Jurkat, Clone E6-1 (cell line): ENCODE measurements at regions not wholly inside any gene's neighbourhood (a gene's known extent, or its start where the extent isn't known, plus 50 kb on each side); places are given as distances from the start of the nearest gene placed in this dataset.

Experiments
- DNase-seq: peaks from one replicate; pipeline ENCODE4 v3.0.0-alpha.2; 2011; ENCODE audit warnings: low read depth, low spot score
- H3K4me3 ChIP-seq: 2 replicates; pipeline ENCODE4 v1.5.1; 2011; ENCODE audit warnings: mild to moderate bottlenecking, low read length, control low read depth, moderate library complexity

DNA sequence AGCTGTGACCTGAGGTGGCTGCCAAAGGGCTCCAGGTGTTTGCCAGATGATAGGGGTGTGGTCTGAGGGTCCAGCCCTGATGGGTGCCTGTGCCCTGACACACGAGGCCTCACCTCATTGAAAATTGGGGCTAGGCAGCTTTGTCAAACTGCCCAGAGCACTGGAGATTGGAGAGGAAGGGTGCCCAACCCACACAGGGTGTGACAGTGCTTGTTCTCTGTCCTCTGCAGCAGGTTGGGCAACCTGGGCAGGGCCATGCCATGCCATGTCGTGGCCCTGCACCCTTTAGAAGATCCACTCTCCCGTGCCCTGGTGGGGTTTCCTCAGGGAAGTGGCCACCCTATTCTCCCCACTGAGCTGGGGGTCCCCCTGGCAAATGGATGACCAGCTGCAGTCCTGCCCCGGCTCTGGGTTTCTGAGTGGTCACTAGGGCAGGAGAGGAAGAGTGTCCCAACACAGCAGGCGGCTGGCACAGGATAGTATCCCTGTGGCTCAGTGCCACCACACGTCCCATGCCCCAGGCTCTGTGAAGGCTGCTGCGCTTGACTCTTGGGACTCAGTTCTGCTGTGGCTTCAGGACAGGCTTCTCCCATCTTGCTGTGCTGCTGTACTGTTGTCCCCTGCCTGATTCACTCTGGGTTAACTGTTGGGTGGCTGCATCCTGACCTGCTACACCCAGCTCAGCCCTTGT is 100.8 kb upstream of the PITX1 start:
- H3K4me3 ChIP-seq: no peak overlapping the region
- DNase-seq: no peak

- no peak for DNase-seq
- H3K4me3 ChIP-seq: no peak overlapping the region
These were observed 99.9 kb upstream of the PITX1 start for GRCh38 chr5:135133698-135134515.

DNA sequence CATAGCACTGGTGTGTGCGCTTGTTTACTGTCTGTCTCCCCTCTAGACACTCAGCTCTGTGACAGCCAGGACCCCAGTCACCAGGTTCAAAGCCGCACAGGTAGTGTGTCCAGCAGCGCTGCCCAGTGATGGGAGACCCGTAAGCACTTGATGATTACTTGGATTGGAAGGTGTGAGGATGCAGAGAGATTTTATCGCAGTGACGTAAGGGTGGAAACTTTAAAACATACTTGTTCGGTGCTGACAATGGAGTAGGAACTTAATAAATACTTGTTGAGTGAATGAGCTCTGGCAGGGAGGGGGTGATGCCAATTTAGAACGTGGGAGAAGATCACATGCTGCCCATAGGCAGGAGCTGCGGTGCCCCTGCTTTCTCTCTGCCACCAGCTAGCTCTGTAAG is 99.2 kb upstream of the PITX1 start:
- no peak for DNase-seq
- no peak overlapping the region for H3K4me3 ChIP-seq

DNA sequence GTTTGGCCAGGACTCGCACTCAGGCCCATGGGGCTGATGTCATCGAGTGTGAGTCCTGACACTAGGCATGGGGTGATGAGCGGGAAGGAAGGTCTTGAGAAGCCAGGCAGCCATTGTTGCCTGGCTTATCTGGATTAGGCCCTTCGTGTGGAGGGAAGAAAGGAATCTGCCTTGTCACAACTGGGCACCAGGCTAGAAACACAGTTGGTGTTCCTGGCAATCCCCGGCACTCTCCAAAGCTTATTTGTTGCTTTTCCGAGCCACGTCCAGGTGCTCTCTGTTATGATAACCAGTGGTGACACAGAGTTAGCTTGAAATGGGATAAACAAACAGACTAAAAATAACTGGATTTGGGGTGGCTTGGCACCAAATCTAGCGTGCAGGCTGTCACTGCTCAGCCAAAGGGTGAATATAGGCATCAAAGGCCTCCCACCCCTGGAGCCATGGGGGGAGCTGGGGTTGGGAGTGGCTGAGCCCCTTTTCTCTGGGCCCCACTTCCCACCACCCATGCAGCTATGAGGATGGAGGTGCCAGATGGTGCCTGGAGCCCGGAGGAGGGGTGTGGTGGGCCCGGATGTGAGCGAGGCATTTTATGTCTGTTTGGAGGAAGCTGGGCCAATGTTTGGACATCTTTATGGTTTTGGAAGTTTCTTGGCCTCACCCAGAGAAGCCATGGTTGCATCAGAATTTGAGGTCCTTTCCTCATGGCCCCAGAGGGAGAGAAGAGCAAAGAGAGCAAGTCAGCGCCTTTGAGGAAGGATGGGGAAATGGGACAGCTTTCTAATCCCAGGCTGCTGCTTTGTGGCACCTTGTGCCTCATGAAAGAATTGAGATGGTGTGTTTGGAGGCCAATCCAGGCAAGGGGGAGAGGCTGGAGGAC is 98.0 kb upstream of the PITX1 start:
- no peak overlapping the region for H3K4me3 ChIP-seq
- DNase-seq: no peak

- no peak for DNase-seq
- no peak overlapping the region for H3K4me3 ChIP-seq
These were observed 96.5 kb upstream of the PITX1 start for GRCh38 chr5:135130261-135131215.

DNA sequence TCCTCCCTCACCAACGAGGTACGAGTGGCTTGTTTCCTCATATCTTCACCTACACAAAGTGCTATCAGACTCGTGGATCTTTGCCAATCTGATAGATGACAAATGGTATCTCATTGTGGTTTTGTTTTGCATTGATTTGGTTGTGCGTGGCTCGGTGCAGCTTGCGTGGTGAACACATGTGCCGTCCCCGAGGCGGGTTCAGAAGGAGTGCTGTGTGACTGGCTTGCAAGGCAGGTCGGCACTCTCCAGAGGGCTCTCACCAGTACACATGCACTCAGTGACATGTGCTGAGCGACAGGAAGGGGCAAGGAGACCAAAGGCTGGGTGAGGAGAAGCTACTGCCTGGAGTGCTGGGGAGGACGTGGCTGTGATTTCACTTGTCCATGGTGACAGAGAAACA is 95.3 kb upstream of the PITX1 start:
- H3K4me3 ChIP-seq: no peak overlapping the region
- DNase-seq: peak; percentile 34

GRCh38 chr5:135128361-135128760 is 94.3 kb upstream of the PITX1 start:
- no peak for DNase-seq
- no peak overlapping the region for H3K4me3 ChIP-seq

DNA sequence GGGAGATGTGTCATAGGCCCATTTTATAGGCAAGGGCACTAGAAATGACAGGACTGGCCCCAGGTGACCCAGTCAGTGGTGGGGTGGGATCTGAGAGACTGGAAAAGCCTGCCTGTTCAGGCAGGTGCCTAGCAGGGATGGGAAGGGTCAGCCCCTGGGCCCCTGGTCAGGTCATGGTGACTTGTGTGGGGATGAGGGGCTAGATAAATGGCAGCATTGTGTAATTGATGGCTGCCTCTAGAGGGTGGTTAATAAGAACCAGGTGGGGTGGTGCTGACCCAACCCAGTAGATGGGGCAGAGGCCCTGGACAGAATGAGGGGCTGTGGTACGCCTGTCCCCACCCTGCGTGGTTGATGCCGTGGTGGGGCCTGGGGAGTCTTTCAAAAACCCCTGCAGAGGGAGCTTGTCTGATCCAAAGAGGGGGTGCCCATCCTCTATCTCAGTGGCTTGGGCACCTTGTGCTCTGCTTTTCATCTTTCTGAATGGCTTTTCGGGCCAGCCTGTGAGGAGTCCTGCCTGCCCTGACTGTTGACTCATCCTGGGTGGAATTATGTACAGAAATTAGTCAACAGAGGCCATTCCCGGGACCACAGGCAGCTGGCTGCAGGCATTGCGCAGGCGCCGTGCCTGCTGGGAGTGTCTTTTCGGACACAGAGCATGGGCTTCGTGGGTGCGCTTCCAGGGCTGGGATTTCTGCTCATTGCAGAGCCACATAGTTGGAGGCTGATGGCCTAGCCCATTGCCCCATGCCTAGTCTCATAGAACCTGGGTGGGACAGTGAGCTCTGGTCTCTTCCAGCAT is 93.6 kb upstream of the PITX1 start:
- no peak overlapping the region for H3K4me3 ChIP-seq
- no peak for DNase-seq

GRCh38 chr5:135126688-135127438 is 92.8 kb upstream of the PITX1 start:
- no peak for DNase-seq
- H3K4me3 ChIP-seq: no peak overlapping the region

- no peak overlapping the region for H3K4me3 ChIP-seq
- no peak for DNase-seq
These were observed 90.7 kb upstream of the PITX1 start for GRCh38 chr5:135124724-135125123.

DNA sequence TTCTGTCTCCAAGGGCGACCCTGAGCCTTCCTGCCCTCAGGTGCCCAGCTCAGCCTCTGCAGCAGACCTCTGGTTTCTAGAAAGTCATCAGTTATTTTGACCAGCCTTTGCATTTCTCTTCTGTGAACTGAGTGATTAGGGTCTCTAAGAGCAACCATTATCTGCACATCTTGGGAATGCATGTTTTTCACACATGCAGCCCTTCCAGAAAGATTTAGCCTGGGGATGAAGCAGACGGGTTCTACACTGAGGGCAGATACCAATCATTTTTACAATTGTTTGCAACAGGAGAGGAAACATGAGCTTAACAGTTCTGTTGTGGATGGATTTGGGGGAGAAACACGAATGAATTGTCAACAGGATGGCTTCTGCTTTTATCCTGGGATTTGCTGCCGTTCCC is 90.1 kb upstream of the PITX1 start:
- H3K4me3 ChIP-seq: no peak overlapping the region
- DNase-seq: no peak

DNA sequence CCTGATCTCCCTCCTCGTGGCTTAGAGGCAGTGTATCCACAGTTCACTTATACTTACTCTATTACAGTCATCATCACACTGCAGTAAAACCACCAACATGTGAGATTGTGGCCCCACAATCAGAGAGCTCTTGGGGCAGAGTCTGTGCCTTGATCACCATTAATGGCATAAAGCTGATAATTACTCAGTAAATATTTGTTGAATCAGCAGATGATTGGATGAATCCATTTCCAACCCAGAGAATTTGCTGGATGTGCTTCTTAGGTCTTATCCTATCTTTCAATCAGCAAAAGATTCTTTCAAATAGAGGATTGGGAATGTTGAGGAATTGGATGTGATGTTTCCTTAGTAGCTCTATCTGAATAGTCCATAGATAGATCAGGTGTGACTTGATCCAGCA is 88.8 kb upstream of the PITX1 start:
- no peak overlapping the region for H3K4me3 ChIP-seq

DNA sequence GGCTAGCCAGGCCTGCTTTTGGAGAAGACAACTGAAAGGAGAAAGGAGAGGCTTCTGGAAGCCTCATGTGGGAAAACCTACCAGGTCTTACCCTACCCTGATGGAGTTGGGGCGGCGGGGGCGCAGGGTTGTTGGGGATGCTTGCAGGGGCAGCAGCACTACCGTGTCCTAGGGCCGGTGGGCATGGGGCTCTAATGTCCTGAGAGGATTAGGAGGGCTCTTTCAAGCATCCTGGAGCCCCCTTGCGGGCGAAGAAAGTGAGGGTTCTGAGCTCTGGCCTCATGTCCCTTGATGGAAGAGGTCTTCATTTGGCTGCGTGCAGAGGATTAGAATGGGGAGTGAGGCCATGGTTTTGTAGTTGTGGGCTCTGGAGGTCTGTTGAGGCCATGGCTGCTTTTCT is 86.9 kb upstream of the PITX1 start:
- DNase-seq: no peak
- no peak overlapping the region for H3K4me3 ChIP-seq

More for the DNA sequence above, 88.8 kb upstream of the PITX1 start:
- DNase-seq: no peak

DNA sequence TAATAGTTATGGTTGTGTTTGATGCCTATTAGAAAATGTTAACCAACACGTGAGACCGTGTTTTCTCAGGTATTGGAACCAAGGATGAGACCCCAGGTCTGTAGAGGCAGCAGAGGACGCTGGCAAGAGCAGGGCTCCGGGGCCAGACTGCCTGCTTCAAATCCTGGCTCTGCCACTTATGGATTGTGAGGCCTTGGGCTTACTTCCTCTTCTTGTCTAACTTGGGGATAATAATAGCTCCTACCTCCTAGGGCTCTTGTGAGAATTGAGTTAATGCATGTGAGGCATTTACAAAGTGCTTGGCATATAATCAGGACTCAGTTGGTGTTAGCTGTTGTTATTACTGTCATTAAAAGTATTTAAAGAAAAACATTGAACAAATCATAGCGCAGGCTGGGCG is 85.5 kb upstream of the PITX1 start:
- H3K4me3 ChIP-seq: no peak overlapping the region
- no peak for DNase-seq

- H3K4me3 ChIP-seq: no peak overlapping the region
- no peak for DNase-seq
These were observed 83.6 kb upstream of the PITX1 start for GRCh38 chr5:135117590-135117989.

GRCh38 chr5:135116160-135116561 is 82.1 kb upstream of the PITX1 start:
- no peak overlapping the region for H3K4me3 ChIP-seq
- DNase-seq: no peak

- no peak overlapping the region for H3K4me3 ChIP-seq
- DNase-seq: no peak
These were observed 81.6 kb upstream of the PITX1 start for GRCh38 chr5:135115591-135115990.
